Muscle layer of duodenum (tissue), 2 donors: ENCODE measurements at regions not wholly inside any gene's neighbourhood (a gene's known extent, or its start where the extent isn't known, plus 50 kb on each side); places are given as distances from the start of the nearest gene placed in this dataset.
"Not testable (repeated sequence)": the region's sequence is repeated elsewhere in the genome, so short reads cannot be mapped to it uniquely, and the experiment has no call there.

Source experiments
- H3K27ac ChIP-seq: one replicate; pipeline ENCODE4 v1.7.0; 2013; ENCODE audit warnings: mild to moderate bottlenecking, low read length
- H3K27me3 ChIP-seq: one replicate; pipeline ENCODE4 v1.7.0; 2013; ENCODE audit warnings: low read depth, mild to moderate bottlenecking, control low read depth, low read length
- H3K36me3 ChIP-seq, 2 donors: one replicate each; pipeline ENCODE4 v1.7.0; 2013; ENCODE audit warnings: low read length in 2 of 2, control low read depth in 1 of 2, mild to moderate bottlenecking in 1 of 2; ENCODE audit not compliant: insufficient read depth in 2 of 2, control insufficient read depth in 1 of 2
- H3K4me1 ChIP-seq, 2 donors: one replicate each; pipeline ENCODE4 v1.7.0; 2013; ENCODE audit warnings: low read length in 2 of 2, mild to moderate bottlenecking in 2 of 2, control low read depth in 1 of 2, moderate library complexity in 1 of 2; ENCODE audit not compliant: insufficient read depth in 2 of 2, control insufficient read depth in 1 of 2
- H3K4me3 ChIP-seq, 2 donors: one replicate each; pipeline ENCODE4 v1.7.0; 2013; ENCODE audit warnings: low read length in 2 of 2, low read depth in 1 of 2, mild to moderate bottlenecking in 1 of 2
- H3K9me3 ChIP-seq, 2 donors: one replicate each; pipeline ENCODE4 v1.7.0; 2013; ENCODE audit warnings: low read length in 2 of 2, control low read depth in 1 of 2, mild to moderate bottlenecking in 1 of 2; ENCODE audit not compliant: control insufficient read depth in 1 of 2
- donor health status: healthy.

- Histone ChIP-seq H3K4me3 (no peak overlapping the region), H3K27me3 (no peaks in the 10 kb centered on the region), H3K36me3 (no peaks in the 10 kb centered on the region), H3K9me3 (peaks cover 0 to 3% of the 10 kb centered on the region in 2 donors), H3K27ac (no peak overlapping the region), H3K4me1 (no peaks in the 10 kb centered on the region)
Observed at GRCh38 chr2:53220969-53221368, 546.6 kb upstream of the CHAC2 start.

DNA sequence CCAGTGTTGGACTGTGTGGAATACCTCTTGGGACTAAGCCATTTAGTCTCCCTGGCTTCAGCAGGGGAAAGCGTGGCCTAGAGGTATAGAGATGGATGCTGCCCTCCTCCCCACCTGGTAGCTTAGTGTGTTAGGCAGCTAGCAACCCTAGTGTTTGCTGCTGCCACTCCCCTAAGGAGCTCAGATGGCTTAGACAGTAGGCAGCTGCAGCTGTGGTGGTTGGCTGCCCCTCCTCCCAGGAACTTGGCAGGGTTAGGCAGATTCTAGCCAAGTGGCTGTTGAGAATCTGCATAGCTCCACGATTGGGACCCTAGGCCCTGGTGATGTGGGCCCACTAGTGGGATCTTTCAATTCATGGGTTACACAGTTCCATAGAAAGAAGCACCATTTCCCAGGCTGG, 550.4 kb upstream of the CHAC2 start:
- Histone ChIP-seq H3K9me3 (peaks cover 0 to 3% of the 10 kb centered on the region in 2 donors), H3K4me3 (no peak overlapping the region), H3K36me3 (no peaks in the 10 kb centered on the region), H3K27ac (no peak overlapping the region), H3K4me1 (no peaks in the 10 kb centered on the region), H3K27me3 (no peaks in the 10 kb centered on the region)

DNA sequence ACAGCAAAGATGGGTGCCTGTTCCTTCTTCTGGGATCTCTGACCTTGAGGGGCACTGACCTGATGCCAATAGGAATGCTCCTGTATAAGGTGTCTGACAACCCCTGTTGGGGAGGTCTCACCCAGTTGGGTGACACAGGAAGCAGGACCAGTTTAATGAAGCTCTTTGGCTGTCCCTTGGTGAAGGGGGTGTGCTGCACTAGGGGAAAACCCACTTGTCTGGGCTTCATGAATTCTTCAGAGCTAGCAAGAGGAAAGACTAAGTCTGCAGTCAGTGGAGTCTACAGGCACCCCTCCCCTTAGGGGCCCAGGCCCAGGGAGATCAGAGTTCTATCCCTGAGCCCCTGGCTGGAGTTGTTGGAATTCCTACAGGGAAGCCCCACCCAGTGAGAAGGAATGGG, 550.8 kb upstream of the CHAC2 start:
- Histone ChIP-seq H3K4me1 (no peaks in the 10 kb centered on the region), H3K9me3 (peaks cover 0 to 3% of the 10 kb centered on the region in 2 donors), H3K27me3 (no peaks in the 10 kb centered on the region), H3K4me3 (no peak overlapping the region), H3K27ac (no peak overlapping the region), H3K36me3 (no peaks in the 10 kb centered on the region)

DNA sequence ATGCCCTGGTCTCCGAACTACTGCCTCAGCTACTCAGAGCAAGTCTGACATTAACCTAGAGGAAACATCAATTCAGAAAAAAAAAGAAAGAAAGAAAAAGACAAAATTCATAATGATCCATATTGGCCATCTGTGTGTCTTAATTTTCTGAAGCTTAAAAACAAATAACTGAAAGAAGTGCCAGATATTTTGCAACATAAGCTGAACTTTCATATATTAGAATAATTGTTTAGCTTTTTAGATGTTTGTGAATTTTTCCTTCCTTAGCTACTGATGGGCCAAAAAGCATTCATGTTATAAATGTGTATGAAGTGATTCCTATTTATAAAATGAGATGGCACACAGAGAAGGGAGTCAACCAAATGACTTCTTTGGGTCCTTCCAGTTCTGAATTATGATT, 555.0 kb upstream of the CHAC2 start:
- no peaks in the 10 kb centered on the region for H3K36me3 ChIP-seq
- H3K27ac ChIP-seq: no peak overlapping the region
- H3K27me3 ChIP-seq: no peaks in the 10 kb centered on the region
- H3K4me3 ChIP-seq: no peak overlapping the region
- peaks cover 0 to 3% of the 10 kb centered on the region in 2 donors for H3K9me3 ChIP-seq
- H3K4me1 ChIP-seq: no peaks in the 10 kb centered on the region

DNA sequence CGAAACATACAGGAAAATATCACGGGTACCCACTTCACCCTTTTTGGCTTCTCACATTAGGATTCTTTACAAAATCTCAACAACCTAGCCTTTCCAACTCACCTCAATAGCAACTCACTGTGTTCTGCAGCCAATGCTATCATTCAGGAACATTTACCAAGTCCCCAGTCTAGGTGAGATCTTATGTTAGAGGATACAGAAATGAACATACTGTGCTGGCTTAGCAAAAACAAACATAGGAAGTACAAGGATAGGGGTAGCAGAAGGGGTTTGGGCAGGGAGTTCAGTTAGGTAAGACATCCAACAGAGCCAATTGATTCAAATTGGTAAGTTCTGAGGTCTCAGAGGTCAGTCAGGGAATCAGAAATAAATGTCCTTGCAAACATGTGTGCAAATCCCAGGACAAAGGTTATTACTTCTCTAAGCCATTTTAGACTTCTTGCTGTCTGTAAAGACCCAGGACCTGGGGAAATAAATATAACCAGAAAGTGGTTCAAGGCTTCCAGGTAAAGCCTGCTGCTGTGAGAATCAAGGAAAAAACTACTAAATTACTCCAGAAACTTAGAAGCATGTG, 556.3 kb upstream of the CHAC2 start:
- H3K27me3 ChIP-seq: no peaks in the 10 kb centered on the region
- no peaks in the 10 kb centered on the region for H3K9me3 ChIP-seq
- no peaks in the 10 kb centered on the region for H3K36me3 ChIP-seq
- H3K27ac ChIP-seq: no peak overlapping the region
- no peak overlapping the region for H3K4me3 ChIP-seq
- H3K4me1 ChIP-seq: no peaks in the 10 kb centered on the region

DNA sequence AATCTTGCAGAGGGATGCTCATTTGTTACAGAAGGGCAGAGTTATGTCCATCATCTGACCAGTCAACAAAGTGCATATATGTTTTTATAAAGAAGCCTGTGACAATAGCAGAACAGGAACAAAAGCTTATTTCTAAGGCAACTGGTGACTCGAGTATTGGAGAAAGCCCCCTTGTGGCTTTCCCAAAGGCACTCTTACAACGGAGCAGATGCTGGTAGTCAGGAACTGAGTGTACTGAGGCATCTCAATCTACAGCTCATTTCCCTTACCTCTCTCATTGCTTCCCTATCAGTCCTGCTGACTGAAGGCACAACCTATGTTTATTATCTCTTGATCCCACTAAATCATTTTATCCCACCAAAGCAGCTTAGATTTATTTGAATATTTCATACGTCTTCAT, 557.1 kb upstream of the CHAC2 start:
- Histone ChIP-seq H3K27me3 (no peaks in the 10 kb centered on the region), H3K27ac (no peak overlapping the region), H3K9me3 (no peaks in the 10 kb centered on the region), H3K4me3 (no peak overlapping the region), H3K36me3 (no peaks in the 10 kb centered on the region), H3K4me1 (no peaks in the 10 kb centered on the region)

DNA sequence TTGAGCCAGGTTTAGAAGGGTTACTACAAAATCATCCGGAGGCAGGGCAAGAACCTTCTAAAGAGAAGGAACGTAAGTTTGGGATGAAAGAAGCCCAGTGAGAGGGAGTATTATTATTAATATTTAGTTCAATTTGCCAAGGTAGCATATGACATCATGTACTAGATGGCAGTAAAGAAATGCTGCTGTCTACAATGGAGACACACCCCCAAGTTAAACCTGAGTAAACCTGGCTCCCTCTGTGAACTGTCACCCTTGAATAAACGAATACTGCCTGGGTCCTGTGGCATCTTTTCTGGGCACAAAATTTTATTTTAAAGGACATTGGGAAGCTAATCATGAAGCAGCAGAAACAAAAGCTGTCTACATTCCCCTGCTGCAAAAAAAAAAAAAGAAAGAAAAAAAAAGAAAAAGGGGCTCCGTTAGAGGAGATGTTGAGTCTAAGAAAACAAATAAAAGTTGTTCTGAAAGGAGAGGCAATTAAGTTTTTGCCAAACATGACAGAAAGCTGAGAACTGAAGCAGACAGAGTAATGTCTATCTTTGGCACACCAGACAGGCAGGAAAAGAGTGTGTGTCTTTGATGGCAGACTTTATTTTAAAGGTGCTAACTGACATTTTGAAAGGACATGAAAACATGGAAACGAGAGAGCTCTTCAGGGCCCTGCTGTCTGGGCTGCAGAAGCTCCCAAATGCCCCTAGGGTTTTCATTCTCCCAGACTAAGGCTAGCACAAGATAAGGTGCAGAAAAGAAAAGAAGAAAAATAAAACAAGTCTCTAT, 557.7 kb upstream of the CHAC2 start:
- no peaks in the 10 kb centered on the region for H3K27me3 ChIP-seq
- no peaks in the 10 kb centered on the region for H3K4me1 ChIP-seq
- H3K36me3 ChIP-seq: no peaks in the 10 kb centered on the region
- H3K4me3 ChIP-seq: no peak overlapping the region
- no peaks in the 10 kb centered on the region for H3K9me3 ChIP-seq
- H3K27ac ChIP-seq: no peak overlapping the region

GRCh38 chr2:53208815-53209214, 558.8 kb upstream of the CHAC2 start:
- Histone ChIP-seq H3K9me3 (no peaks in the 10 kb centered on the region), H3K27ac (no peak overlapping the region), H3K4me1 (no peaks in the 10 kb centered on the region), H3K27me3 (no peaks in the 10 kb centered on the region), H3K4me3 (no peak overlapping the region), H3K36me3 (no peaks in the 10 kb centered on the region)

- not testable (repeated sequence) for H3K27me3 ChIP-seq, H3K4me3 ChIP-seq, H3K27ac ChIP-seq, H3K36me3 ChIP-seq, H3K4me1 ChIP-seq, H3K9me3 ChIP-seq
Observed at GRCh38 chr2:53206226-53206625, 561.4 kb upstream of the CHAC2 start.

DNA sequence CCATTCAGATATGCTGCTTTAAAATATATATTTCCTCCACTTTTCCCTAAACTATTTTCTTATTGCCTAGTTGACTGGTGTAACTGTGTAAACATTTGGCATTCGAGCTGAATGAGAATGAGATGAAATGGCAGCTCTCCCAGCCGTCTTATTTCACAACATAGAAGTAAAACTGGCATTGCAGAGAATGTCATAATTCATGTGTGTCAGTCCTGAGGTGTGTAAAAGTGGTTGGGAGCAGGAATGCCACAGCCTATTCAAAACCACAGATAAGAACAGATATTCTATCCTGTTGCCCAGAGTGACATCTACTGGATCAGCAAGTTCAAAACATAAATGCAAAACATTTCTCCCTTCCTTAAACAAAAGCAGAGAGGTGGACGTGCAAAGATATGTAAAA, 565.5 kb upstream of the CHAC2 start:
- H3K36me3 ChIP-seq: no peaks in the 10 kb centered on the region
- H3K4me3 ChIP-seq: no peak overlapping the region
- no peak overlapping the region for H3K27ac ChIP-seq
- H3K4me1 ChIP-seq: no peaks in the 10 kb centered on the region
- H3K9me3 ChIP-seq: no peaks in the 10 kb centered on the region
- no peaks in the 10 kb centered on the region for H3K27me3 ChIP-seq

DNA sequence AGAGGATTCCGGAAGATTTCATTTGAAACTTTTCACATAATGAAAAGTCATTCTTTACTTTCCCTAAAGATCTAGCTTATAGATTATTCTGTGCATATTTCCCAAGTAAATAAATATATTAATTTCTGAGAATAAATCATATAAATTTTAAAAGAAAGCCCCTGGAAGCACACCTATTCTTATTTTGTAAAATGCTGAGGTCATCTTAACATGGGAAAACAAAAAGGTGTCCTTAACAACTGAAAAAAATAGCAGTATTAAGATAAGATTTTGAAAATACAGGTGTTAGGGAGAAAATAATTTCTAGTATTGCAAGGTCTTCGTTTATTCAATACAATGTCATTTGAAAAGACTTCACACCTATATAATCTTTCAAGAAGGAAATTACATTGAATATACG, 567.5 kb upstream of the CHAC2 start:
- Histone ChIP-seq H3K36me3 (no peaks in the 10 kb centered on the region), H3K9me3 (no peaks in the 10 kb centered on the region), H3K27ac (no peak overlapping the region), H3K27me3 (no peaks in the 10 kb centered on the region), H3K4me1 (no peaks in the 10 kb centered on the region), H3K4me3 (no peak overlapping the region)
